ENCODE measurements at regions not wholly inside any gene's neighbourhood (a gene's known extent, or its start where the extent isn't known, plus 50 kb on each side); places are given as distances from the start of the nearest gene placed in this dataset.

GRCh38 chr2:104599787-104600510 is 254.0 kb upstream of the POU3F3 start:
- Histone ChIP-seq H3K9me2 (ENCODE audit: insufficient read depth, low read length) (no peaks in the 10 kb centered on the region), H3F3A (ENCODE audit: insufficient read depth, low read length, poor library complexity, severe bottlenecking) (no peaks in the 10 kb centered on the region), H4K20me1 (ENCODE audit: insufficient read depth) (no peaks in the 10 kb centered on the region), H3K27ac (ENCODE audit: low read length) (no peak overlapping the region), H3K36me3 (ENCODE audit: insufficient read depth, low read length) (no peaks in the 10 kb centered on the region), H2AFZ (ENCODE audit: low read depth, low read length) (no peak overlapping the region), H3K9ac (ENCODE audit: low read length) (no peak overlapping the region), H3K27me3 (ENCODE audit: insufficient read depth, low read depth, low read length) (no peaks in the 10 kb centered on the region), H3K4me3 (ENCODE audit: low read length) (no peak overlapping the region), H3K4me2 (ENCODE audit: low read length) (no peak overlapping the region), H3K79me2 (replicated peaks; ENCODE audit: insufficient read depth, low read length) (no peaks in the 10 kb centered on the region), H3K9me3 (ENCODE audit: low read length) (peaks cover 5% of the 10 kb centered on the region)
- TF ChIP-seq EP300 (conservative IDR thresholded peaks at IDR 0.05; ENCODE audit: poor library complexity, severe bottlenecking) (no peak), MXI1 (conservative IDR thresholded peaks at IDR 0.05; ENCODE audit: poor library complexity, severe bottlenecking) (no peak), RAD21 (conservative IDR thresholded peaks at IDR 0.05) (no peak), TAF1 (IDR thresholded peaks at IDR 0.05; ENCODE audit: low read depth) (no peak), POLR2AphosphoS5 (IDR thresholded peaks at IDR 0.05) (no peak), EZH2 (IDR thresholded peaks at IDR 0.05; ENCODE audit: borderline replicate concordance, insufficient read depth, low read length, poor library complexity, severe bottlenecking) (no peak), SMC3 (conservative IDR thresholded peaks at IDR 0.05; ENCODE audit: poor library complexity) (no peak)
- TF ChIP-seq, protein P1, sequence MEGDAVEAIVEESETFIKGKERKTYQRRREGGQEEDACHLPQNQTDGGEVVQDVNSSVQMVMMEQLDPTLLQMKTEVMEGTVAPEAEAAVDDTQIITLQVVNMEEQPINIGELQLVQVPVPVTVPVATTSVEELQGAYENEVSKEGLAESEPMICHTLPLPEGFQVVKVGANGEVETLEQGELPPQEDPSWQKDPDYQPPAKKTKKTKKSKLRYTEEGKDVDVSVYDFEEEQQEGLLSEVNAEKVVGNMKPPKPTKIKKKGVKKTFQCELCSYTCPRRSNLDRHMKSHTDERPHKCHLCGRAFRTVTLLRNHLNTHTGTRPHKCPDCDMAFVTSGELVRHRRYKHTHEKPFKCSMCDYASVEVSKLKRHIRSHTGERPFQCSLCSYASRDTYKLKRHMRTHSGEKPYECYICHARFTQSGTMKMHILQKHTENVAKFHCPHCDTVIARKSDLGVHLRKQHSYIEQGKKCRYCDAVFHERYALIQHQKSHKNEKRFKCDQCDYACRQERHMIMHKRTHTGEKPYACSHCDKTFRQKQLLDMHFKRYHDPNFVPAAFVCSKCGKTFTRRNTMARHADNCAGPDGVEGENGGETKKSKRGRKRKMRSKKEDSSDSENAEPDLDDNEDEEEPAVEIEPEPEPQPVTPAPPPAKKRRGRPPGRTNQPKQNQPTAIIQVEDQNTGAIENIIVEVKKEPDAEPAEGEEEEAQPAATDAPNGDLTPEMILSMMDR (IDR thresholded peaks at IDR 0.05; ENCODE audit: poor library complexity, severe bottlenecking): no peak
- TF ChIP-seq, protein P2, sequence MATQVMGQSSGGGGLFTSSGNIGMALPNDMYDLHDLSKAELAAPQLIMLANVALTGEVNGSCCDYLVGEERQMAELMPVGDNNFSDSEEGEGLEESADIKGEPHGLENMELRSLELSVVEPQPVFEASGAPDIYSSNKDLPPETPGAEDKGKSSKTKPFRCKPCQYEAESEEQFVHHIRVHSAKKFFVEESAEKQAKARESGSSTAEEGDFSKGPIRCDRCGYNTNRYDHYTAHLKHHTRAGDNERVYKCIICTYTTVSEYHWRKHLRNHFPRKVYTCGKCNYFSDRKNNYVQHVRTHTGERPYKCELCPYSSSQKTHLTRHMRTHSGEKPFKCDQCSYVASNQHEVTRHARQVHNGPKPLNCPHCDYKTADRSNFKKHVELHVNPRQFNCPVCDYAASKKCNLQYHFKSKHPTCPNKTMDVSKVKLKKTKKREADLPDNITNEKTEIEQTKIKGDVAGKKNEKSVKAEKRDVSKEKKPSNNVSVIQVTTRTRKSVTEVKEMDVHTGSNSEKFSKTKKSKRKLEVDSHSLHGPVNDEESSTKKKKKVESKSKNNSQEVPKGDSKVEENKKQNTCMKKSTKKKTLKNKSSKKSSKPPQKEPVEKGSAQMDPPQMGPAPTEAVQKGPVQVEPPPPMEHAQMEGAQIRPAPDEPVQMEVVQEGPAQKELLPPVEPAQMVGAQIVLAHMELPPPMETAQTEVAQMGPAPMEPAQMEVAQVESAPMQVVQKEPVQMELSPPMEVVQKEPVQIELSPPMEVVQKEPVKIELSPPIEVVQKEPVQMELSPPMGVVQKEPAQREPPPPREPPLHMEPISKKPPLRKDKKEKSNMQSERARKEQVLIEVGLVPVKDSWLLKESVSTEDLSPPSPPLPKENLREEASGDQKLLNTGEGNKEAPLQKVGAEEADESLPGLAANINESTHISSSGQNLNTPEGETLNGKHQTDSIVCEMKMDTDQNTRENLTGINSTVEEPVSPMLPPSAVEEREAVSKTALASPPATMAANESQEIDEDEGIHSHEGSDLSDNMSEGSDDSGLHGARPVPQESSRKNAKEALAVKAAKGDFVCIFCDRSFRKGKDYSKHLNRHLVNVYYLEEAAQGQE (IDR thresholded peaks at IDR 0.05; ENCODE audit: borderline replicate concordance): no peak

DNA sequence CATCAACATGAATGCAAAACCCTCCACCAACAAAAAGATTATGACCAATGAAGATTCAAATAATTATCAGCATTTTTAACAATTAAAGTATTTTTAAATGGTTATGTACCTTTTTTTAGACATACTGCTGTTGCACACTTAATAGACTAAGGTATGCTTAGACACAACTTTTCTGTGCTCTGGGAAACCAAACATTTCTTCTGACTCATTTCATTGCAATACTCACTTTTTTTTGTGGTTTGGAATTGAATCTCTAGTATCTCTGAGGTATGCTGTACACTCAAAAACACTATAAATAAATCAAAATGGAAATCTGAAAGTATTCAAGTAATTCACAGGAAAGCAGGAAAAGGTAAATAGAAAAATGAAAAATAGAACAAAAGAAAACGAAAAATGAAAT is 247.9 kb upstream of the POU3F3 start:
- Histone ChIP-seq H3K36me3 (ENCODE audit: insufficient read depth, low read length) (no peaks in the 10 kb centered on the region), H2AFZ (ENCODE audit: low read depth, low read length) (no peak overlapping the region), H4K20me1 (ENCODE audit: insufficient read depth) (no peaks in the 10 kb centered on the region), H3K4me3 (ENCODE audit: low read length) (no peak overlapping the region), H3K79me2 (replicated peaks; ENCODE audit: insufficient read depth, low read length) (no peaks in the 10 kb centered on the region), H3K9me3 (ENCODE audit: low read length) (peaks cover 5% of the 10 kb centered on the region), H3F3A (ENCODE audit: insufficient read depth, low read length, poor library complexity, severe bottlenecking) (no peaks in the 10 kb centered on the region), H3K27ac (ENCODE audit: low read length) (no peak overlapping the region), H3K27me3 (ENCODE audit: insufficient read depth, low read depth, low read length) (no peaks in the 10 kb centered on the region), H3K9ac (ENCODE audit: low read length) (no peak overlapping the region), H3K9me2 (ENCODE audit: insufficient read depth, low read length) (no peaks in the 10 kb centered on the region), H3K4me2 (ENCODE audit: low read length) (no peak overlapping the region)
- no peak for TF ChIP-seq EP300 (conservative IDR thresholded peaks at IDR 0.05; ENCODE audit: poor library complexity, severe bottlenecking)
- no peak for TF ChIP-seq MXI1 (conservative IDR thresholded peaks at IDR 0.05; ENCODE audit: poor library complexity, severe bottlenecking)
- TF ChIP-seq, protein P2 (IDR thresholded peaks at IDR 0.05; ENCODE audit: borderline replicate concordance): no peak
- no peak for TF ChIP-seq TAF1 (IDR thresholded peaks at IDR 0.05; ENCODE audit: low read depth)
- no peak for TF ChIP-seq RAD21 (conservative IDR thresholded peaks at IDR 0.05)
- TF ChIP-seq POLR2AphosphoS5 (IDR thresholded peaks at IDR 0.05): no peak
- TF ChIP-seq, protein P1 (IDR thresholded peaks at IDR 0.05; ENCODE audit: poor library complexity, severe bottlenecking): no peak
- no peak for TF ChIP-seq EZH2 (IDR thresholded peaks at IDR 0.05; ENCODE audit: borderline replicate concordance, insufficient read depth, low read length, poor library complexity, severe bottlenecking)
- TF ChIP-seq SMC3 (conservative IDR thresholded peaks at IDR 0.05; ENCODE audit: poor library complexity): no peak
